ENCODE measurements at regions not wholly inside any gene's neighbourhood (a gene's known extent, or its start where the extent isn't known, plus 50 kb on each side); places are given as distances from the start of the nearest gene placed in this dataset.

DNA sequence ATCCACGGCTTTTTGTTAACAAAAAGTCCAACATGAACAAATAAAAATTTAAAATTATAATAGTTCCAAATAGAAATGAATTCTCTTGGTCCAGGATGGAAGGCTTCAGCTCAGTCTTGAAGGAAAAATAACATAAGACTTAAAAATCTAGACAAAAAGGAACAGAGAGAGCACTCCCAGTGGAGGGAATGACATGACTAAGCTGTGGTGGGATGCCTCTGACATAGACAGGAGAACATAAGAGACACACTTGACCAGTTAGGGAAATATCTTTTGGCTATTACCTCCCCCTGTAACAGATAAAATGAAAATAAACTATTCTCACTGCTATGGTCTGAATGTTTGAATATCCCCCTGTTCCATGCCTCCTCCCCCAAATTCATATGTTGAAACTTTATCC, 106.8 kb downstream of the BBS10 start:
- TF ChIP-seq CTCF (IDR thresholded peaks at IDR 0.05) = no peak
- no peak for TF ChIP-seq POLR2A (IDR thresholded peaks at IDR 0.05)
